ENCODE measurements at regions not wholly inside any gene's neighbourhood (a gene's known extent, or its start where the extent isn't known, plus 50 kb on each side); places are given as distances from the start of the nearest gene placed in this dataset.

DNA sequence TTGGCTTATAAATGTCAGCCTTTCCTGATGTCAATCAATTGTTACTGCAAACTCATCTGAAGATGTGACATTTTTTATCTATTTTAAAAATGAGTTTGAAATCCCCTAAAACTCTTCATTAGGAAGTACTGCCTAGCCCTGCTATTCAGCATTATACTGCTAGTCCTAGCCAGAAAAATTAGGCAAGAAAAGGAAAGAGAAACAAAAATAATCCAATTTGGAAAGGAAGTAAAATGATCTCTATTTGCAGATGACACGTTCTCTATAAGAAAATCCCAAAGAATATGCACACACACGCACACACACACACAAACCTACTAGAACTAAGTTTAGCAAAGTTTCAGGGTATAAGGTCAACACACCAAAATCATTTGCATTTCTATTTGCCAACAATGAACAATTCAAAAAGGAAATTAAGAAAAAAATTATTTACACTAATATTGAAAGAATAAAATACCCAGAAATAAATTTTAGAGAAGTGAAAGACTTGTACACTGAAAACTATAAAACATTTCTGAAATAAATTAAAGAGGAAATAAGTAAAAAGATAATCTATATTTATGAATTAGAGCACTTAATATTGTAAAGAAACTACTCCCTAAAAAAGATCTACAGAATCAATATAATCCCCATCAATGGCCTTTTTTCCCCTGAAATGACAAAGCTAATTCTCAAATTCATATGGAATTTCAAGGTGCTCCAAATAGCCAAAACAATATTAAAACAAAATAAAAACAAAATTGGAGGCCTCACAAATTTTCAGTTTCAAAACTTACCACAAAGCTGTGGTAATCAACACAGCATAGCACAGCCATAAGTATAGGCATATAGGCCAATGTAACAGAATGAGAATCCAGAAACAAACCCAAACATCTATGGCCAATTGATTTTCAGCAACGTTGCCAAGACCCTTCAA is 433.7 kb upstream of the TRIB2 start:
- Mint-ChIP-seq H3K4me3 (no peak overlapping the region), H3K36me3 (ENCODE audit: low read depth) (no peaks in the 10 kb centered on the region), H3K27ac (no peak overlapping the region), H3K4me1 (peaks cover 42% of the 10 kb centered on the region), H3K9me3 (peaks cover 2% of the 10 kb centered on the region), H3K27me3 (no peaks in the 10 kb centered on the region)
- ChIA-PET POLR2A (no interaction called here), CTCF (no interaction called here)
- DNase-seq, result no peak
- TF ChIP-seq, protein P1, sequence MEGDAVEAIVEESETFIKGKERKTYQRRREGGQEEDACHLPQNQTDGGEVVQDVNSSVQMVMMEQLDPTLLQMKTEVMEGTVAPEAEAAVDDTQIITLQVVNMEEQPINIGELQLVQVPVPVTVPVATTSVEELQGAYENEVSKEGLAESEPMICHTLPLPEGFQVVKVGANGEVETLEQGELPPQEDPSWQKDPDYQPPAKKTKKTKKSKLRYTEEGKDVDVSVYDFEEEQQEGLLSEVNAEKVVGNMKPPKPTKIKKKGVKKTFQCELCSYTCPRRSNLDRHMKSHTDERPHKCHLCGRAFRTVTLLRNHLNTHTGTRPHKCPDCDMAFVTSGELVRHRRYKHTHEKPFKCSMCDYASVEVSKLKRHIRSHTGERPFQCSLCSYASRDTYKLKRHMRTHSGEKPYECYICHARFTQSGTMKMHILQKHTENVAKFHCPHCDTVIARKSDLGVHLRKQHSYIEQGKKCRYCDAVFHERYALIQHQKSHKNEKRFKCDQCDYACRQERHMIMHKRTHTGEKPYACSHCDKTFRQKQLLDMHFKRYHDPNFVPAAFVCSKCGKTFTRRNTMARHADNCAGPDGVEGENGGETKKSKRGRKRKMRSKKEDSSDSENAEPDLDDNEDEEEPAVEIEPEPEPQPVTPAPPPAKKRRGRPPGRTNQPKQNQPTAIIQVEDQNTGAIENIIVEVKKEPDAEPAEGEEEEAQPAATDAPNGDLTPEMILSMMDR (IDR thresholded peaks at IDR 0.05), result no peak
- no peak for ATAC-seq (ENCODE audit: low read depth)
- intact Hi-C loops (cut with micrococcal nuclease), result no loop called here

DNA sequence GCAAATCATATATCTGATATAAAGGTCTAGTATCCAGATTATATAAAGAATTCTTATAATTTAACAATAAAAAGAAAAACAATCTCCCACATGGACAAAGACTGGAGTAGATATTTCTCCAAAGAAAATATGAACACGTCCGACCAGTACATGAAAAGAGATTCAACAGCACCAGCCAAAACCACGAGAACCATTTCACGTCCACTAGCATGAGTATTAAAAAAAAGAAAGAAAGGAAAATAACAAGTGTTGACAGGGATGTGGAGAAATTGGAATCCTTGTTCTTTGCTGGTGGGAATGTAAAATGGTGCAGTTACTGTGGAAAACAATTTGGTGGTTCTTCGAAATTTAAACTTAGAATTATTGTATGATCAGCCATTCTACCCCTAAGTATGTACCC is 432.7 kb upstream of the TRIB2 start:
- TF ChIP-seq, protein P1 (IDR thresholded peaks at IDR 0.05), result no peak
- Mint-ChIP-seq H3K27me3 (no peaks in the 10 kb centered on the region), H3K27ac (no peak overlapping the region), H3K9me3 (peaks cover 2% of the 10 kb centered on the region), H3K4me1 (peaks cover 50% of the 10 kb centered on the region), H3K4me3 (no peak overlapping the region), H3K36me3 (ENCODE audit: low read depth) (no peaks in the 10 kb centered on the region)
- DNase-seq, result no peak
- no peak for ATAC-seq (ENCODE audit: low read depth)
- POLR2A ChIA-PET, result no interaction called here
- CTCF ChIA-PET, result no interaction called here
- intact Hi-C loops (cut with micrococcal nuclease), result no loop called here

DNA sequence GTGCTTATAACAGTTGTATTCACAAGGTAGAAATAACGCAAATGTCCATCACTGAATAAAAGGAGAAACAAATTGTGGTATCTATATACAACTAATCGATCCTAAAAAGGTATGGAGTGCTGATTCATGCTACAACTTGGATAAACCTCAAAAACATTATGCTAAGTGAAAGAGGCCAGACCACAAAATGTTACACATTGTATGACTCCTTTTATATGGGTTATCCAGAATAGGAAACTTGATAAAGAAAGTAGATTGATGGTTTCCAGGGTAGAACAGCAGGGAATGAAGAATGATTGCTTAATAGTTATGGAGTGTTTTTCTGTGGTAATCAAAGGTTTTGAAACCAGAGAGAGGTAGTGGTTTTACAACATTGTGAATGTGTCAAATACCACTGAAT is 432.2 kb upstream of the TRIB2 start:
- Mint-ChIP-seq H3K4me3 (no peak overlapping the region), H3K27ac (no peak overlapping the region), H3K36me3 (ENCODE audit: low read depth) (no peaks in the 10 kb centered on the region), H3K27me3 (no peaks in the 10 kb centered on the region), H3K9me3 (peaks cover 2% of the 10 kb centered on the region), H3K4me1 (peaks cover 47% of the 10 kb centered on the region)
- ATAC-seq (ENCODE audit: low read depth) (no peak), DNase-seq (no peak)
- POLR2A ChIA-PET, result no interaction called here
- TF ChIP-seq, protein P1 (IDR thresholded peaks at IDR 0.05), result no peak
- CTCF ChIA-PET, result no interaction called here
- intact Hi-C loops (cut with micrococcal nuclease), result no loop called here

DNA sequence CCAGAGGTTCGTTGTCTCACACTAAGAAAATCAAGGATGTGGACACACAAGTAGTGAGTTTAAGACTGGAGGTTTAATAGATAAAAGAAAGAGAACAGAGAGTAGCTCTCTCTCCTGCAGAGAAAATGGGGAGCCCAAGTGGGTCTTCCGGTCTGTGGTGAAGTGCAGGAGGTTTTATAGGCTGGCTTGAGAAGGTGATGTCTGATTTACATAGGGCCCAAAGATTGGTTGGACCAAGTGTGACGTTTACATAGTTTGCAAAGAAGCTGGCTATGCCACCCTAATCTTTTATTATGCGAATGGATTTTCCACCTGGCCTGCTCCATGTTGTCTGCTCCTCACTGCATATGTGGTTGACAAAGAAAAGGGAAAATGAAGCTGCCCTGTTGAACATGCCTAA is 430.4 kb upstream of the TRIB2 start:
- H3K36me3 Mint-ChIP-seq (ENCODE audit: low read depth), result no peaks in the 10 kb centered on the region
- ChIA-PET POLR2A (no interaction called here), CTCF (no interaction called here)
- no peak overlapping the region for H3K4me3 Mint-ChIP-seq
- TF ChIP-seq, protein P1 (IDR thresholded peaks at IDR 0.05), result no peak
- no peaks in the 10 kb centered on the region for H3K27me3 Mint-ChIP-seq
- no peak for DNase-seq
- no peaks in the 10 kb centered on the region for H3K9me3 Mint-ChIP-seq
- no peak for ATAC-seq (ENCODE audit: low read depth)
- peaks cover 45% of the 10 kb centered on the region for H3K4me1 Mint-ChIP-seq
- H3K27ac Mint-ChIP-seq, result no peak overlapping the region
- intact Hi-C loops (cut with micrococcal nuclease), result no loop called here

DNA sequence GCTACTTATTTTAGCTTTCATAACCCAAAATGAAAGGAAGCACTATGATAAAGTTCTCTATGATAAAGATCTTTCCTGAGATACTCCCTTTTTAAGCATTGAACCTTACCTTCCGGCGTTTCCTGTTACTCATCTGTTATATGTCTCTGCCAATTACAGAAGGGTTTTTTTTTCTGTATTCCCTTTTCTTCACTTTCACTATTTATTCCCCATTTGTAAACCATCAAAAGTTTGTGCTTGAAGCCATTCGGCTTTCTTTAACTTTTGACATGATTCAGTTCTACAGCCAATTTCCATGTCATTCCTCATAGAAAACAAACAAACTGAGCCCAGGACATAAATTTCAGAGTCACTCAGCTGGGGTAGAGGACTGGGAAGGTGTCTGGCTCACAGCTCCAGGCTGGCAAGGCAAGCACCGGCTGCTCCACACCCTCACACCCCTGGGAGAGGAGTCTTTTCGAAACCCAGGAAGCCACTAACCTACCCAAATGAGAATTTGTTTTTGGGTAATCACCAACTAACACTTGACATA is 429.4 kb upstream of the TRIB2 start:
- ATAC-seq (ENCODE audit: low read depth) (no peak), DNase-seq (no peak)
- no peaks in the 10 kb centered on the region for H3K9me3 Mint-ChIP-seq
- no peaks in the 10 kb centered on the region for H3K27me3 Mint-ChIP-seq
- peaks cover 40% of the 10 kb centered on the region for H3K4me1 Mint-ChIP-seq
- TF ChIP-seq, protein P1 (IDR thresholded peaks at IDR 0.05), result no peak
- H3K36me3 Mint-ChIP-seq (ENCODE audit: low read depth), result no peaks in the 10 kb centered on the region
- H3K27ac Mint-ChIP-seq, result no peak overlapping the region
- ChIA-PET POLR2A (no interaction called here), CTCF (no interaction called here)
- no peak overlapping the region for H3K4me3 Mint-ChIP-seq
- intact Hi-C loops (cut with micrococcal nuclease), result no loop called here
